Liver (tissue), 8 donors: ENCODE measurements at regions not wholly inside any gene's neighbourhood (a gene's known extent, or its start where the extent isn't known, plus 50 kb on each side); places are given as distances from the start of the nearest gene placed in this dataset.

Experiments
- DNase-seq: peaks from one replicate; pipeline ENCODE4 v3.0.0-alpha.2; 2017; ENCODE audit warnings: low spot score
- H3K27ac ChIP-seq, 2 donors: one replicate each; pipeline ENCODE4 v1.7.0; 2013; ENCODE audit warnings: inconsistent platforms in 2 of 2, low read length in 2 of 2, control low read depth in 1 of 2, low read depth in 1 of 2, mild to moderate bottlenecking in 1 of 2
- H3K27me3 ChIP-seq, 4 donors: one replicate each; pipeline versions ENCODE4 v1.6.1 to v1.7.0; 2013; ENCODE audit warnings: low read length in 3 of 4, inconsistent platforms in 1 of 4, mild to moderate bottlenecking in 1 of 4, moderate library complexity in 1 of 4; ENCODE audit not compliant: control insufficient read depth in 4 of 4, insufficient read depth in 4 of 4
- H3K36me3 ChIP-seq, 4 donors: one replicate each; pipeline versions ENCODE4 v1.6.1 to v1.7.0; 2013; ENCODE audit warnings: low read length in 3 of 4, mild to moderate bottlenecking in 3 of 4, low read depth in 1 of 4, moderate library complexity in 1 of 4; ENCODE audit not compliant: control insufficient read depth in 4 of 4, insufficient read depth in 3 of 4
- H3K4me1 ChIP-seq, 4 donors: one replicate each; pipeline versions ENCODE4 v1.6.1 to v1.7.0; 2013; ENCODE audit warnings: low read length in 3 of 4, mild to moderate bottlenecking in 3 of 4, moderate library complexity in 1 of 4; ENCODE audit not compliant: control insufficient read depth in 4 of 4, insufficient read depth in 4 of 4
- H3K4me3 ChIP-seq, 3 donors: one replicate each; pipeline versions ENCODE4 v1.6.1 to v1.7.0; 2013; ENCODE audit warnings: low read length in 3 of 3, control low read depth in 1 of 3, low read depth in 1 of 3, mild to moderate bottlenecking in 1 of 3
- H3K9ac ChIP-seq, 2 donors: one replicate each; pipeline ENCODE4 v1.7.0; 2013; ENCODE audit warnings: low read length in 2 of 2, mild to moderate bottlenecking in 2 of 2, moderate library complexity in 2 of 2, control low read depth in 1 of 2, low read depth in 1 of 2
- H3K9me3 ChIP-seq, 4 donors: one replicate each; pipeline versions ENCODE4 v1.6.1 to v1.7.0; 2013; ENCODE audit warnings: low read length in 3 of 4; ENCODE audit not compliant: control insufficient read depth in 4 of 4
- ATF3 ChIP-seq: IDR thresholded peaks from 2 replicates; pipeline ENCODE4 v1.6.1; 2016; ENCODE audit warnings: antibody characterized with exemption
- CTCF ChIP-seq: fragments of 150-350 bp; IDR thresholded peaks from 2 replicates; pipeline ENCODE4 v1.5.1; 2017; ENCODE audit warnings: improper control_type of control experiment, low read depth, low read length; ENCODE audit not compliant: missing input control
- EGR1 ChIP-seq, 2 donors: IDR thresholded peaks; 2 replicates each; pipeline ENCODE4 v1.6.1; 2016 to 2018; ENCODE audit warnings: antibody characterized with exemption in 2 of 2, low read depth in 2 of 2
- FOXA1 ChIP-seq: IDR thresholded peaks from 2 replicates; pipeline ENCODE4 v1.6.1; 2016; ENCODE audit warnings: antibody characterized with exemption
- FOXA2 ChIP-seq: IDR thresholded peaks from 2 replicates; pipeline ENCODE4 v1.6.1; 2016; ENCODE audit warnings: antibody characterized with exemption
- GABPA ChIP-seq, 2 donors: IDR thresholded peaks in 1 of 2; conservative IDR thresholded peaks in 1 of 2; 2 replicates each; pipeline ENCODE4 v1.6.1; 2016; ENCODE audit warnings: antibody characterized with exemption in 2 of 2, mild to moderate bottlenecking in 1 of 2, moderate library complexity in 1 of 2
- HNF4A ChIP-seq, 2 donors: conservative IDR thresholded peaks; 2 replicates each; pipeline ENCODE4 v1.6.1; 2016; ENCODE audit warnings: antibody characterized with exemption in 2 of 2, mild to moderate bottlenecking in 2 of 2
- HNF4G ChIP-seq: IDR thresholded peaks from 2 replicates; pipeline ENCODE4 v1.6.1; 2016; ENCODE audit warnings: antibody characterized with exemption
- JUND ChIP-seq, 2 donors: IDR thresholded peaks; 2 replicates each; pipeline ENCODE4 v1.6.1; 2016; ENCODE audit warnings: antibody characterized with exemption in 2 of 2
- MAX ChIP-seq: IDR thresholded peaks from 2 replicates; pipeline ENCODE4 v1.6.1; 2016; ENCODE audit warnings: antibody characterized with exemption
- NR2F2 ChIP-seq: IDR thresholded peaks from 2 replicates; pipeline ENCODE4 v1.6.1; 2016; ENCODE audit warnings: antibody characterized with exemption
- RAD21 ChIP-seq, 2 donors: IDR thresholded peaks; 2 replicates each; pipeline ENCODE4 v1.6.1; 2016; ENCODE audit warnings: antibody characterized with exemption in 2 of 2, mild to moderate bottlenecking in 2 of 2
- REST ChIP-seq: IDR thresholded peaks from 2 replicates; pipeline ENCODE4 v1.6.1; 2016; ENCODE audit warnings: antibody characterized with exemption, mild to moderate bottlenecking
- RXRA ChIP-seq, 2 donors: IDR thresholded peaks; 2 replicates each; pipeline ENCODE4 v1.6.1; 2017 to 2018; ENCODE audit warnings: antibody characterized with exemption in 2 of 2, mild to moderate bottlenecking in 1 of 2
- SP1 ChIP-seq: IDR thresholded peaks from 2 replicates; pipeline ENCODE4 v1.6.1; 2018; ENCODE audit warnings: antibody characterized with exemption, mild to moderate bottlenecking
- TAF1 ChIP-seq: conservative IDR thresholded peaks from 2 replicates; pipeline ENCODE4 v1.6.1; 2016; ENCODE audit warnings: antibody characterized with exemption, mild to moderate bottlenecking
- YY1 ChIP-seq: IDR thresholded peaks from 2 replicates; pipeline ENCODE4 v1.6.1; 2016; ENCODE audit warnings: antibody characterized with exemption, mild to moderate bottlenecking
- ZBTB33 ChIP-seq: IDR thresholded peaks from 2 replicates; pipeline ENCODE4 v1.6.1; 2016; ENCODE audit warnings: antibody characterized with exemption
- WGBS: extraction: QIAGEN DNeasy Blood & Tissue Kit; methylation state at CpG from one replicate; pipeline ENCODE4 v1.1.7; 2013; 5-methylcytosine and 5-hydroxymethylcytosine counted together
- donor health status: healthy.
- donor health status: healthy.
- donor health status: healthy.
- donor health status: healthy.
- donor health status: healthy.

- no peaks in the 10 kb centered on the region for H3K27me3 ChIP-seq
- H3K4me1 ChIP-seq: no peaks in the 10 kb centered on the region
- no peak for TF ChIP-seq RAD21 (IDR thresholded peaks at IDR 0.05)
- no peak for TF ChIP-seq SP1
- TF ChIP-seq JUND (IDR thresholded peaks at IDR 0.05): no peak
- no peak for TF ChIP-seq ATF3
- TF ChIP-seq CTCF: no peak
- TF ChIP-seq HNF4G: no peak
- no peak for TF ChIP-seq HNF4A (conservative IDR thresholded peaks at IDR 0.05)
- TF ChIP-seq MAX: no peak
- no peak for TF ChIP-seq YY1
- no peak for TF ChIP-seq ZBTB33
- no peak for TF ChIP-seq RXRA (IDR thresholded peaks at IDR 0.05)
- no peak for TF ChIP-seq FOXA1
- TF ChIP-seq EGR1 (IDR thresholded peaks at IDR 0.05; ENCODE audit: low read depth in 2 of 2): no peak
- no peak for TF ChIP-seq FOXA2
- TF ChIP-seq REST: no peak
- no peak for TF ChIP-seq TAF1
- no peak for TF ChIP-seq NR2F2
- no peak for TF ChIP-seq GABPA (IDR thresholded peaks at IDR 0.05 in 1 of 2, conservative IDR thresholded peaks at IDR 0.05 in 1 of 2)
- no peaks in the 10 kb centered on the region for H3K36me3 ChIP-seq
- DNase-seq: no peak
- no peak overlapping the region for H3K27ac ChIP-seq
- WGBS: 91% methylated on average over 8 of the region's 8 CpGs
- H3K4me3 ChIP-seq: no peak overlapping the region
- H3K9ac ChIP-seq: no peak overlapping the region
- no peaks in the 10 kb centered on the region for H3K9me3 ChIP-seq
These were observed 229.6 kb downstream of the SAMD5 start for GRCh38 chr6:147738099-147738498.
